RWPE1 (cell line): ENCODE measurements at regions not wholly inside any gene's neighbourhood (a gene's known extent, or its start where the extent isn't known, plus 50 kb on each side); places are given as distances from the start of the nearest gene placed in this dataset.

Experiments
- CTCF ChIA-PET: fragments of 350-600 bp; sonication (Branson Sonifier 250); formaldehyde crosslinking; extraction: SDS; loops from one replicate; lab custom pipeline; 2021; lab: Yijun Ruan, JAX
- POLR2A ChIA-PET: fragments of 400-600 bp; formaldehyde crosslinking; extraction: SDS; loops from one replicate; lab custom pipeline; 2020; ENCODE audit warnings: antibody characterized with exemption; ENCODE audit not compliant: low non-redundant PET; lab: Yijun Ruan, JAX
- DNase-seq: peaks from one replicate; pipeline ENCODE4 v3.0.0; 2012; ENCODE audit warnings: low spot score
- H3K27ac ChIP-seq: fragments of 450-650 bp; 2 replicates; pipeline ENCODE4 v1.5.1; 2017
- TF ChIP-seq, protein P1 (sequence below): fragments of 450-650 bp; conservative IDR thresholded peaks from 2 replicates; pipeline ENCODE4 v1.5.1; 2017; ENCODE audit warnings: low read depth, mild to moderate bottlenecking

DNA sequence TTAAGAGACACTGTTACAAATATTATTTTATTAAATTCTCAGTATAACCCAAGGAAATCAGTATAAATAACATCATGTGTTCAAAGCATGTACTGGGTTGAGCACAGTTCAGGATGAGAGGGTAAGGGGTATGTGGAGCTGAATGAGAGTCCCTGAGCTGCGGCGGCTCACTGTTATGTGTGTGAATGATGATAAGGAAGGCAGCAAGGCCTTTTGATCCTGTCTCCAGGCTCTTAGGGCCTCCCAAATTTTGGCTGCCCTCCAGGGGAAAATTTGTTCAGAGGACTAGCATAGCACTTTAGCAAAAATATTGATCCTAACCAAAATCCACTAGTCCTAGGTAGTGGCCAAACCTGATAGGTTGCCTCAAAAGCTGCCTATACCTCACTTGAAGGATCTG is 86.1 kb upstream of the SPON1 start:
- POLR2A ChIA-PET = no interaction called here
- H3K27ac ChIP-seq = no peak overlapping the region
- CTCF ChIA-PET = no interaction called here
- TF ChIP-seq, protein P1, sequence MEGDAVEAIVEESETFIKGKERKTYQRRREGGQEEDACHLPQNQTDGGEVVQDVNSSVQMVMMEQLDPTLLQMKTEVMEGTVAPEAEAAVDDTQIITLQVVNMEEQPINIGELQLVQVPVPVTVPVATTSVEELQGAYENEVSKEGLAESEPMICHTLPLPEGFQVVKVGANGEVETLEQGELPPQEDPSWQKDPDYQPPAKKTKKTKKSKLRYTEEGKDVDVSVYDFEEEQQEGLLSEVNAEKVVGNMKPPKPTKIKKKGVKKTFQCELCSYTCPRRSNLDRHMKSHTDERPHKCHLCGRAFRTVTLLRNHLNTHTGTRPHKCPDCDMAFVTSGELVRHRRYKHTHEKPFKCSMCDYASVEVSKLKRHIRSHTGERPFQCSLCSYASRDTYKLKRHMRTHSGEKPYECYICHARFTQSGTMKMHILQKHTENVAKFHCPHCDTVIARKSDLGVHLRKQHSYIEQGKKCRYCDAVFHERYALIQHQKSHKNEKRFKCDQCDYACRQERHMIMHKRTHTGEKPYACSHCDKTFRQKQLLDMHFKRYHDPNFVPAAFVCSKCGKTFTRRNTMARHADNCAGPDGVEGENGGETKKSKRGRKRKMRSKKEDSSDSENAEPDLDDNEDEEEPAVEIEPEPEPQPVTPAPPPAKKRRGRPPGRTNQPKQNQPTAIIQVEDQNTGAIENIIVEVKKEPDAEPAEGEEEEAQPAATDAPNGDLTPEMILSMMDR = no peak
- DNase-seq = no peak

DNA sequence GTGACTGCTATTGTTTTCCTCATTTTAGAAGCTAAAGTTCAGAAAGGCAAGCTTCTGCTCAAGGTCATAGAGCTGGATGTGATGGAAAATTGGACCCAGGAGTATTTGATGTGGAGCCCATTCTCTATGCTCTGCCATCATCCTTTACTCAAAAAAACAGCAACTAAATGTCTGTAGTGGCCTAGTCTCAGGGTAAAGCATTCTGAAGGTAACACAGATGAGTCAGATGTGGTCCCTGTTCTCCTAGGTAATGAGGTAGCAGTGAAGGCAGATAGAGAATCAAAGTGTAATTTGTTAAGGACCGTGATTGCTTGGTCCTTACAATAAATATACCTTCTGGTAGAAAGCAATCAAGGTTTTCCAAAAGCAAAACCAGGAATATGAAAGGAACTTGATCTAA is 84.4 kb upstream of the SPON1 start:
- DNase-seq = no peak
- H3K27ac ChIP-seq = no peak overlapping the region
- ChIA-PET CTCF (no interaction called here), POLR2A (no interaction called here)
- TF ChIP-seq, protein P1 = no peak

DNA sequence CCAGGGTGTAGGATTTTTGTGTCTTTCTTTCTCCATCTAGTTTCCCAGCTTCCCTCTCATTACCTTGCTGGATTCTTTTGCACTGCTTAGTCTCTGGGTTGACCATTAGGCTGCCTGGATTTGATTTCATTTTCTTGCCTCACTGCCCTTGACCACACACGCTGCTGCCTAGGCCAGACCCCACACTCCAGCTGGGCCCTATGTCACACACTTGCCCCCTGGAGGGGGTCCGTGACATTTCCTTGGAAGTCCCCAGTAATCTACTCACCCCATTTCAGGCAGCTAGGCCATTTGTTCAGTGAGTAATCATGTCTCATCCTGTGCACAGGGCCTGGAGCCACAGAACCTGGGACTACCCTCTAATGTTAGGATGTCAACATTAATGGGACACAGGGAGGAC is 81.9 kb upstream of the SPON1 start:
- TF ChIP-seq, protein P1 = no peak
- POLR2A ChIA-PET = no interaction called here
- CTCF ChIA-PET = interaction anchor here (0.6 to 0.7 kb wide), 2 partner anchors 57 to 84 kb away, joined by 3 to 4 read pairs; no protein-coding TSS in a partner anchor
- DNase-seq = no peak
- H3K27ac ChIP-seq = no peak overlapping the region

GRCh38 chr11:13881226-13881905 is 81.2 kb upstream of the SPON1 start:
- TF ChIP-seq, protein P1 = no peak
- DNase-seq = no peak
- ChIA-PET POLR2A (no interaction called here), CTCF (interaction anchor here (0.6 kb wide), 1 partner anchor 58 kb away, joined by 4 read pairs; no protein-coding TSS in a partner anchor)
- H3K27ac ChIP-seq = no peak overlapping the region

DNA sequence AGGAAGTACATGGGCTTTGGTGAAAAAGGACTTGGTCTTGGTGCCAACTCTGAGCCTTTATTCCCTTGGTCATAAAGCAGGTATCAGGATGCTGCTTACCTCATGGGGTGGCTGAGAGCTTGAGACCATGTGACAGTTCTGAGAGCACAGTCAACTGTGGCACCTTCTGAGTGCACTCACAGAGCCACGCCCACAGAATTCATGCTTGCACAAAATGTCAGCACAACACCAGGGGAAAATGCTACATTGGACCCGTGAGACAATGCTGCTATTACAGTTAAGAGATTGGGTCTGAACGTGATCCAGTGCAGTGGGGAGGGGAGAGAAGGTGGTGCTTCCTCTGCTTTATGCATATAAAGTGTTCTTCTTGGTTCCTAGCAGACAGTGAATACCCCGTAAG is 79.5 kb upstream of the SPON1 start:
- DNase-seq = no peak
- POLR2A ChIA-PET = no interaction called here
- CTCF ChIA-PET = interaction anchor here (1.1 kb wide), 1 partner anchor 10 kb away, joined by 3 read pairs; no protein-coding TSS in a partner anchor
- no peak overlapping the region for H3K27ac ChIP-seq
- TF ChIP-seq, protein P1 = no peak

DNA sequence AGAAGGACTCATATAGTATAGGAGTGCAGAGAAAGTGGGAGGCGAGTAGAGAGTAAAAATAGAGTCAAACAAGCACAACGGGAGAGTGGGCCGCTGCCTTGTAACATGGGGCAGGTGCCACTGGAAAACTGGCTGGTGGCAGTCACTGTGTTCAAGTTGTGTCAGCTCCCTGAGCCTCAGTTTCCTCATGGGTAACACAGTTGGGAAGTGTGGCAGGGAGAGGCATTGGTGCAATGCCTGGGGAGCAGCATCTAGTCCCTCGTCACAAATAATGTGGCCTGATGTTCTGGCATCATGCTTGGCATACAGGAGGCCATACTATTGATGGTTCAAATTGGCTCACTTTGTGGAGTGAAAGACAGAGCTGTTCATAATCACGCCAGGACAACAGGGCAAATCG is 78.9 kb upstream of the SPON1 start:
- no peak overlapping the region for H3K27ac ChIP-seq
- ChIA-PET POLR2A (no interaction called here), CTCF (interaction anchor here (1.1 kb wide), 1 partner anchor 11 kb away, joined by 3 read pairs; no protein-coding TSS in a partner anchor)
- TF ChIP-seq, protein P1 = no peak
- DNase-seq = no peak
